EH (cell line): ENCODE measurements at regions not wholly inside any gene's neighbourhood (a gene's known extent, or its start where the extent isn't known, plus 50 kb on each side); places are given as distances from the start of the nearest gene placed in this dataset.
"Not testable (repeated sequence)": the region's sequence is repeated elsewhere in the genome, so short reads cannot be mapped to it uniquely, and the experiment has no call there.

Source experiments
- DNase-seq: peaks from one replicate; pipeline ENCODE4 v3.0.0-alpha.2; 2015; ENCODE audit warnings: low read depth

DNA sequence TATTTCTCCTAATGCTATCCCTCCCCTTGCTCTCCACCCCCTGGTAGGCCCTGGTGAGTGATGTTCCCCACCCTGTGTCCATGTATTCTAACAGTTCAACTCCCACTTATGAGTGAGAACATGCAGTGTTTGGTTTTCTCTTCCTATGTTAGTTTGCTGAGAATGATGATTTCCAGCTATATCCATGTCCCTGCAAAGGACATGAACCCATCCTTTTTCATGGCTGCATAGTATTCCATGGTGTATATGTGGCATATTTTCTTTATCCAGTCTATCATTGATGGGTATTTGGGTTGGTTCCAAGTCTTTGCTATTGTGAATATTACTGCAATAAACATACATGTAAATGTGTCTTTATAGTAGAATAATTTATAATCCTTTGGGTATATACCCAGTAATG lies 540.3 kb downstream of the TMTC2 start:
- DNase-seq = not testable (repeated sequence)

DNA sequence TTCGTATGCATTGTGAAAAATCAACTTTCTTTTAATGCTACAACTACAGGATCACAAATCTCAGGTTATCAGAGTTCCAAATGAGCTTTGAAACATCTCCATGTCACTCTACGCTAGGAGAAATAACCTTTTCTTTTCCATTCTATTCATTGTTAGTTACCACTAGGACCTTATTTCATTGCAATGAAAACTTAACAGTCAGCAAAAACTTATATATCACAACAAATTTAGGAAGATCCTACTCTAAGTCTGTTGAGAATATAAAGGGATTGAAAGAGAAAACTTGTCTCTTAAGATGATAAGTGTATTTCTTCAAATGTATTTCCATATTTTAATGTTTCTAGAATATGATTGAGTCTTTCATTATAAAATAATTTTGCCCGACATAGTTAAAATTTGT lies 539.1 kb downstream of the TMTC2 start:
- no peak for DNase-seq

DNA sequence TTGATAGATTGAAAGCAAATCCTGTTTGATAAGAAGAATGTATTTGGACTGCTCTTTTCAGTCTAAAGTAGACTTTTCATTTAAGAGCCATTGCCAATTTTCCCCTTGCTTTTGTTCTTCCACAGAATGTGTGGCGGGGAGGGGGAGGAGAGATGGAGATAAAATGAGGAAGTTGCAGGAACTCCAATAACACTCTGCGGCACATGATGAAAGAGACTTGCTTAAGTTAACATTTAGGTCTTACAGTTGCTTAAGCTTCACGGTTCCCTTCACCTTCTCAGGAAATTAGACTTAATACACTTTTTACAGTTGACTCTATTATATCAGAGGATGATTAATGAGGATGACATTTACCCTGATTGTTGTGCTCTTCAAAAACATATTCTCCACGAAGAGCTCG lies 537.3 kb downstream of the TMTC2 start:
- no peak for DNase-seq

DNA sequence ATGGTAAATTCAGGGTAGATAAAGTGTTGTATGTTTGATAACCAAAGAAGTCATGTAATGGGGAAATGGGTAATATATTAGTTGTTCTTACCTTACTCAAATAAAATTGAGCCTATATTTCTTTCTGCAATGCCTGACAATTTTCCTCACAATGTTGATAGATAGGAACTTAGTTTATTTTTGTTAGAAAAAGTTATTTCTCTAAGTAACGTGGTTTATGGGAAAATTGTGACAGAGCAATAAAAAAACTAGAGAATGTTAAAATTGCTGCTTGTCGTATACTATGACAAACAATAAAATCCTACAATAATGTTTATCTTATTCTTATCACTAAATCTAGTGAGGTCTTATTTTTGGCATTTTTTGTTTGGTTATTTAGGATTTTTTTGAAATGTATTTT lies 534.1 kb downstream of the TMTC2 start:
- no peak for DNase-seq

DNA sequence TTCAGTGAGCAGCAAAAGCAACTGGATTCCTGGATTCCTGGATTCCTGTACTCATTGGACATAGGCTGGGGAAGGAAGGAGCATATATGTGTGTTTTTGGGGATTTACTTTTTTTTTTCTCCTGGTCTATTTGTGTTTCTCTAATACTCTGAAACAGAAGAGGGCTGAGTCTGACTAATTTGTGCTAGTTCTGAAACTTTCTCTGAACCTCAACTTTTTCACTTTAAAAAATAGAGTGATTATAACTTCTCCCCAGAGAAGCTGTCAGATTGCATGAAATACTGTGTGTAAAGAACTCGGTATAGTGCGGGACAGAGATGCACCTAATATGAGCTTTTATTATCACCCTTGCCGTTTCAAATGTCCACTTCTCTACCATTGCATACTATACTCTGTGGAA lies 529.5 kb downstream of the TMTC2 start:
- DNase-seq = no peak

DNA sequence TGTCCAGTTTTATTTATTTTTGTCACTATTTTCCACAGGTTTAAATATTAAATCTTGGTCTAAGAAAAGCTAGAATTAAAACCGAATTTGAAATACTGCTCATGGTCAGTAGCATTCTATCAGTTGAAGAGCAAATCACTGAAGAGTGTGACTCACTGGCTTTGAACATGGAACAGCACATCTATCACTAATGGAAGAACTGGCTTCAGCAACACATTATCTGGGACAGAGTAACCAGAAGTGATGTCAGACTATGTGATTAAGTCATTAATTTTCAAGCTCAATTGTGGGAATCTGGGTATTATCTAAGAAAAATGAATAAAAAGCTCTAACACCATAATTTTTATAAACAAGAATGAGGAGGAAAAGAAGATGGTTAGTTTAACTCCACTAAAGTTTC lies 527.5 kb downstream of the TMTC2 start:
- DNase-seq = no peak

DNA sequence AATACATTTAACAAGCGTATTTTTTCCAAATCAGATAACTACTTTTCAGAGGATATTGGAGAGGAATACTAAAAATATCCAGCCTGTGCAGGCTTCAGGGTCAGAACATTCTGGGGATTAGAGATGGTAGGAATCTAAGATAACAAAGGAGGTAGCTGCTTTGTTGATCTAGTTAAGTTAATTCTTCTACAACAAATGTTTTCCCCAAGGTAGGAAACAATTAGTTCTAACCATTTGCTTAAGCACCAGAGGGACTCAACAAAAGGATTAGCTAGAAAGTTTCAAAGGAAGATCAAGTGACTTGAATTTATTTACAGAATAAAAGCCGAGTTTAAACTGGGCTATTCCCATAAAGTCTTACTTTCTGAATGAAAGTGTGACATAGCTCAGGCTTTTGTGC lies 524.2 kb downstream of the TMTC2 start:
- no peak for DNase-seq

DNA sequence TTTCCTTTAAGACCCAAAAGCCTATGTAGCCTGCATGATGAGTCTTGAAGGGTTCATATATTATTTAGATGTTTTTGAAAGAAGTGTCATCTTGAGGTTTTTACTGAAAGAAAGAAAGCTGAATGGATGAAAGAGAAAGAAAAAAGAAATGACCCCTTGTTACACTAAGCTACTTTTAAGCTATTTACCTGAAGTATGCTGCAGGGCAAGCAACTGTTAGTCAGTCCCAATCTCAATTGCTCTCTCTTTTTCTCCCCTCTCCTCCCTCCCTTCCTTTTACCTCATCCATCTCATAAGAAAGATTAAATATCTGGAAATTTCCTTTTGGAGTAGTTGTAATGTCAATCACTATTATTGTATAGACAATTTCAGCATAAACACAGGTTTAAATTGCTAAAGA lies 512.4 kb downstream of the TMTC2 start:
- no peak for DNase-seq

DNA sequence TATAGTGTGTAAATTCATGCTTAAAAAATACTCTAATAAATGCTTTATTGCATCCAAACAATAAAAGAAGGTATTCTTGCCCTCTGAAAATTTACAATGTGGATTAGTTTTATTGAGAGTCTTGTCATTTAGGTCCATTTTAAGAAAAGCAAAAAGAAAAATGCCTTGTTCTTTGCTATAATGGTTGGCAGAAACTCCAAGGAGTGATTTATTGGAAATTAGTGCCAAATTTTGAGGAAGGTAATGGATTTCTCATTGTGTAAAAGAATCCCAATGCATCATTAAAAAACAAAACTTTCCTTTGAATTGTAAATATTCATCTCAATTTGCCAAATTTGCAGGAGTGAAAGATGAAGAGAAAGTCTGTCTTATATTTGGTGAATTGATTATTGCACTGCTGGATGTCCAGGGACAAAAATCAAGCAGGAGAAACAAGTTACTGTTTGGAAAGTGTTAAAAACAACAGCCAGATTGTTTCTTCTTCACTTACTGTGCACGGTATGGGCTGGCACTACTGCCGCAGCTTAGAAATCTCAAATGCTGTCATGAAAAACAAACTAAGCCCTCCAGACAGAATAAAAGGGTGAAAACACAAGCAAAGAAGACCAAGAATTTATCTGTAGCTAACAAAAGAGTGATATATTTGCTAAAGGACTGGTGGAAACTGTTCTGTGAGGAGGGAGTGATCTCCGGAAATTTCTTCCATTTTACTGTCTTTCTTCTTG lies 511.7 kb downstream of the TMTC2 start:
- DNase-seq = no peak

DNA sequence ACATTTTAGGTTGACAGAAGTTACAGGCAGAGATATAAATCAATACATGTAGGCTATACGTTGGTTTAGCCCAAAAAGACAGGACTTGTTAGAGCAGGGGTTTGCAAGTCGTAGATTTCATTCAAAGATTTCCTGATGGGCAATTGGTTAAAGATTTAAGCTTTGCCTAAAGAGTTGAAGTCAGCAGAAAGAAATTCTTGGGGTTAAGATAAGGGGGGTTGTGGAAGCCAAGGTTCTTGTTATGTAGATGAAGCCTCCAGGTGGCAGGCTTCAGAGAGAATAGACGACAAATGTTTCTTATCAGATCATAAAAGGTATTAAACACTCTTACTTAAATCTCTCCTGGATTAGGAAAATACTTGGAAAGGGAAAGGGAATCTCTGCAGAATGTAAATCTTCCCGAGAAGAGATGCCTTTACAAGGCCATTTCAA lies 510.8 kb downstream of the TMTC2 start:
- DNase-seq = no peak

DNA sequence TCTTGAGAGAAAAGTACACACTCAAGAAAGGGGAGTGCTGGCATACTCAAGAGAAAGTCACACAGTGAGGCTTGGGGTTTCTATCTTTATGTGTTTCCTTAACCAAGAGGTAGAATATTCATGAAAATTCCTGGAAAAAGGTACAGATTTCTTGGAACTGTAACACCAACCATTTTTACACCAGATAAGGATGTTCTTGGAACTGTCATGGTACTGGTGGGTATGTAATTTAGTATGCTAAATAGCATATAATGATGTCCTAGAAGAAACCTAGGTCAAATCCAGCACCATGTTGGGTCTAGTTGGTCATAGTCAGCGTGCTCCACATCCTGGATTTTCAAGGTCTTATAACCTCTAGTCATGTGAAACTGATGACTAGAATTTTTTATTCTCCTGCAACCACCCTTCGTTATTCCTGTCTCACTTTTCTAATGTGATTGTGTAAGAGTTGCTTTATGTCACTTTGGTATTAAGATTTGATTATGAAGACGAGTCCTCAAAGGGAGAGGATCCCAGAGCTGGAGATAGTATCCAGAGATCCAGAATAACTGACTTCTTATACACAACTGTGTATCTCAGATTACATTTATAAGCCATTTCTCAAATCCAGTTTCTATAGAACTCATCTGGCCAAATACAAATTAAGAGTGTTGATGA lies 510.1 kb downstream of the TMTC2 start:
- no peak for DNase-seq

DNA sequence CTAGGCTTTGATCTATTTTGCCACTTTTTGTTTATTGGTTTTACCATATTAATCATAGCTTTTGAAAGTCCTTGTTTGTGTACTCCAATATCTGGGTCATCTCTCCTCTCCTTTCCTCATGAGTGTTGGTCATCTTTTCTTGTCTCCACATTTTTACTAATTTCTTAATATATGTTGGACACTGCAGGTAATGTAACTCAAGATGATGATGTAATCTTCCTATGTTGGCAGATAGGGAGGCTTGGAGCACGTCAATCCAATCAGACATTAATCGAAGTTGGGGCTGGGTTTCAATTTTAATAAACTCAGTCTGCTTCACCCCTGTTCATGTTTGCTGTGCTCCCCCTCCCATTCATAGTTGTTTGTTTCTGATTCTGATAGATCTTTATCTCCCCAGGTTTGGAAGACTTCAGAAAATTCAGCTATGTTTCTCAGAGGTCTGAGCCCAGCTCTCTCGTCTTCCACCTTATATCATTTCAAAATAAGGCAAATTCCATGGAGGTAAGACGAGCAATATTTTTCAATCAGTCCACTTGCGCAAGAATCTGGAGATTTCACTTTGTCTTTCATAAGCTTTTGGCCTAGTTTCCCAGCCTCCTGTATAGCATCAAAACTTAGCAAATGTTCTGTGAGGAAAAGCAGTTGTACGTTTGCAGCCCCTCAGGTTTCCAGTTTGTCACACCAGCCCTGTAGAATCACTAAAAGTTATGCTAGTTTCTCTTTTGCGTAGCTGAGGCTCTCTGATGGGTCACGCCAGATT lies 504.1 kb downstream of the TMTC2 start:
- no peak for DNase-seq

DNA sequence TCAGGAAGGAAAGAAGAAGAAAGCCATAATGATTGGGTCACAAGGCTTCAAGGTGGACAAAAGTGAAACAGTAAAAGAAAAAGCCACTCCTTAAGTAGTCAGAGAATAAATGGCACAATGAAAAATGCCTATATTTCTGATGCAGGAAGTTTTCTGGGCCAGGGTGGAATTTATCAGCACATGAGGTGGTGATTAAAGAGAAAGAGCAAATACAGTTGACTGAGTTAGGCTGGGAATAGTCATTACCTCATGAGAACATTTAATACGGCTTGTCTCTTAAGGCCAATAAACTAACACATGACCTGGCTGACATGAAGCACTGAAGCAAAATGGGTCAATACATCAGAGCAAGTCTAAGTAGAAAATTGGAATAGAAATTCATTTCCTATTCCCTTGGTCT lies 499.7 kb downstream of the TMTC2 start:
- no peak for DNase-seq

DNA sequence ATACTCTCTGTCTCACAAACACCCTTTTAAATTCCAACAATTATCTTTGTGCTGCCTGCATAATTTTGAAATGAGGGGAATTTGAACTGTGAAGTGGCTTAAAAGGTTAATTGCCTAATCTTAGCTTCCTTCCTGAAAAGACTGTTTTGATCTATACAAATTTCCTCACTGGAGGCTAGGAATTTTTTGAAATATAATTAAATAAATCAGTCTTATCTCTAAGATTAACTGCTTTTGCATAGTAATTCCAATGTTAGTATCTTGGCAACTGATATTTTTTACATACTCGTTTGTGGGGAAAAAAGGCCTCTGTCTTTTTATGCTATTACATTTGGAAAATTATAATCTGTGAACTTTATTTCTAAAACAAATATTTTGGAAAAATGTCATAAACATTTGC lies 498.5 kb downstream of the TMTC2 start:
- no peak for DNase-seq
